22Rv1 (cell line): ENCODE measurements at regions not wholly inside any gene's neighbourhood (a gene's known extent, or its start where the extent isn't known, plus 50 kb on each side); places are given as distances from the start of the nearest gene placed in this dataset.

Source experiments
- ZFX ChIP-seq: fragments of 450-650 bp; IDR thresholded peaks from 2 replicates; pipeline ENCODE4 v1.6.1; 2017; ENCODE audit warnings: antibody characterized with exemption, borderline replicate concordance
- TF ChIP-seq, protein P1 (sequence below): fragments of 450-650 bp; IDR thresholded peaks from 2 replicates; pipeline ENCODE4 v1.5.1; 2017; ENCODE audit warnings: mild to moderate bottlenecking

DNA sequence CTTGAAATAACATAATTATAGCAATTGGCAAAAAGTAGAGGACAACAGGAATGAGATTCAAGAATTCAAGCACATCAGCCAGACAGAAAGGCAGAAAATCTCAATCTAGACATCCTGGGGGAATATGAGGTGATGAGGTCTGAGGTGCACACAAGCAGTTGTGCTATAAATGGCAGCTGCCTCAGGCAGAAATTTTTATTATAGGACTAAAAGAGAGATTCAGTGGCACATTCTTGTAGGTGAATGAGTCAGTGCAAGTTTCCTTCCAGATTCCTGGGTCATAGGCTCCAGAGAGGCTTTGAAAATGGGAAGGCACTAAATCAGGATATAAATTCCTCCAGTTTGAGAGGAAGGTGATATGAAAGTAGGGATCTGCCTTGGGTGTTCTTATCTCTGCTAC lies 127.2 kb upstream of the THSD7B start:
- TF ChIP-seq, protein P1, sequence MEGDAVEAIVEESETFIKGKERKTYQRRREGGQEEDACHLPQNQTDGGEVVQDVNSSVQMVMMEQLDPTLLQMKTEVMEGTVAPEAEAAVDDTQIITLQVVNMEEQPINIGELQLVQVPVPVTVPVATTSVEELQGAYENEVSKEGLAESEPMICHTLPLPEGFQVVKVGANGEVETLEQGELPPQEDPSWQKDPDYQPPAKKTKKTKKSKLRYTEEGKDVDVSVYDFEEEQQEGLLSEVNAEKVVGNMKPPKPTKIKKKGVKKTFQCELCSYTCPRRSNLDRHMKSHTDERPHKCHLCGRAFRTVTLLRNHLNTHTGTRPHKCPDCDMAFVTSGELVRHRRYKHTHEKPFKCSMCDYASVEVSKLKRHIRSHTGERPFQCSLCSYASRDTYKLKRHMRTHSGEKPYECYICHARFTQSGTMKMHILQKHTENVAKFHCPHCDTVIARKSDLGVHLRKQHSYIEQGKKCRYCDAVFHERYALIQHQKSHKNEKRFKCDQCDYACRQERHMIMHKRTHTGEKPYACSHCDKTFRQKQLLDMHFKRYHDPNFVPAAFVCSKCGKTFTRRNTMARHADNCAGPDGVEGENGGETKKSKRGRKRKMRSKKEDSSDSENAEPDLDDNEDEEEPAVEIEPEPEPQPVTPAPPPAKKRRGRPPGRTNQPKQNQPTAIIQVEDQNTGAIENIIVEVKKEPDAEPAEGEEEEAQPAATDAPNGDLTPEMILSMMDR: no peak
- no peak for TF ChIP-seq ZFX
